Ishikawa (cell line): ENCODE measurements at regions not wholly inside any gene's neighbourhood (a gene's known extent, or its start where the extent isn't known, plus 50 kb on each side); places are given as distances from the start of the nearest gene placed in this dataset.

Source experiments
- CEBPB ChIP-seq: IDR thresholded peaks from 2 replicates; pipeline ENCODE4 v1.6.1; 2012
- CREB1 ChIP-seq: IDR thresholded peaks from 2 replicates; pipeline ENCODE4 v1.6.1; 2012; ENCODE audit warnings: low read depth
- EGR1 ChIP-seq: IDR thresholded peaks from 2 replicates; pipeline ENCODE4 v1.6.1; 2012
- EP300 ChIP-seq: IDR thresholded peaks from 2 replicates; pipeline ENCODE4 v1.6.1; 2012; ENCODE audit warnings: borderline replicate concordance
- FOXM1 ChIP-seq: IDR thresholded peaks from 2 replicates; pipeline ENCODE4 v1.6.1; 2012; ENCODE audit warnings: low read depth, borderline replicate concordance
- NFIC ChIP-seq: IDR thresholded peaks from 2 replicates; pipeline ENCODE4 v1.6.1; 2012
- RAD21 ChIP-seq: IDR thresholded peaks from 2 replicates; pipeline ENCODE4 v1.6.1; 2012; ENCODE audit warnings: low read depth
- TAF1 ChIP-seq: IDR thresholded peaks from 2 replicates; pipeline ENCODE4 v1.6.1; 2012; ENCODE audit warnings: low read depth, mild to moderate bottlenecking
- TCF12 ChIP-seq: IDR thresholded peaks from 2 replicates; pipeline ENCODE4 v1.6.1; 2012; ENCODE audit warnings: low read depth
- TEAD4 ChIP-seq: IDR thresholded peaks from 2 replicates; pipeline ENCODE4 v1.6.1; 2012
- USF1 ChIP-seq: IDR thresholded peaks from 2 replicates; pipeline ENCODE4 v1.6.1; 2012
- YY1 ChIP-seq: IDR thresholded peaks from 2 replicates; pipeline ENCODE4 v1.6.1; 2012; ENCODE audit warnings: low read depth
- ZBTB7A ChIP-seq: IDR thresholded peaks from 2 replicates; pipeline ENCODE4 v1.6.1; 2012; ENCODE audit warnings: low read depth
- TF ChIP-seq, protein P1 (sequence below): IDR thresholded peaks from 2 replicates; pipeline ENCODE4 v1.6.1; 2012
- TF ChIP-seq, protein P2 (sequence below): IDR thresholded peaks from 2 replicates; pipeline ENCODE4 v1.6.1; 2012; ENCODE audit warnings: low read depth, mild to moderate bottlenecking

GRCh38 chr20:18929800-18930199, 116.2 kb downstream of the SCP2D1 start:
- TF ChIP-seq CREB1 (no peak), EGR1 (no peak), YY1 (no peak)

- TF ChIP-seq CREB1 (no peak), USF1 (no peak), CEBPB (no peak), EP300 (no peak), TEAD4 (no peak), TCF12 (no peak), YY1 (no peak), EGR1 (no peak), ZBTB7A (no peak), FOXM1 (no peak), NFIC (no peak), TAF1 (no peak), RAD21 (no peak)
- TF ChIP-seq, protein P1, sequence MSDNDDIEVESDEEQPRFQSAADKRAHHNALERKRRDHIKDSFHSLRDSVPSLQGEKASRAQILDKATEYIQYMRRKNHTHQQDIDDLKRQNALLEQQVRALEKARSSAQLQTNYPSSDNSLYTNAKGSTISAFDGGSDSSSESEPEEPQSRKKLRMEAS, result no peak
- TF ChIP-seq, protein P2, sequence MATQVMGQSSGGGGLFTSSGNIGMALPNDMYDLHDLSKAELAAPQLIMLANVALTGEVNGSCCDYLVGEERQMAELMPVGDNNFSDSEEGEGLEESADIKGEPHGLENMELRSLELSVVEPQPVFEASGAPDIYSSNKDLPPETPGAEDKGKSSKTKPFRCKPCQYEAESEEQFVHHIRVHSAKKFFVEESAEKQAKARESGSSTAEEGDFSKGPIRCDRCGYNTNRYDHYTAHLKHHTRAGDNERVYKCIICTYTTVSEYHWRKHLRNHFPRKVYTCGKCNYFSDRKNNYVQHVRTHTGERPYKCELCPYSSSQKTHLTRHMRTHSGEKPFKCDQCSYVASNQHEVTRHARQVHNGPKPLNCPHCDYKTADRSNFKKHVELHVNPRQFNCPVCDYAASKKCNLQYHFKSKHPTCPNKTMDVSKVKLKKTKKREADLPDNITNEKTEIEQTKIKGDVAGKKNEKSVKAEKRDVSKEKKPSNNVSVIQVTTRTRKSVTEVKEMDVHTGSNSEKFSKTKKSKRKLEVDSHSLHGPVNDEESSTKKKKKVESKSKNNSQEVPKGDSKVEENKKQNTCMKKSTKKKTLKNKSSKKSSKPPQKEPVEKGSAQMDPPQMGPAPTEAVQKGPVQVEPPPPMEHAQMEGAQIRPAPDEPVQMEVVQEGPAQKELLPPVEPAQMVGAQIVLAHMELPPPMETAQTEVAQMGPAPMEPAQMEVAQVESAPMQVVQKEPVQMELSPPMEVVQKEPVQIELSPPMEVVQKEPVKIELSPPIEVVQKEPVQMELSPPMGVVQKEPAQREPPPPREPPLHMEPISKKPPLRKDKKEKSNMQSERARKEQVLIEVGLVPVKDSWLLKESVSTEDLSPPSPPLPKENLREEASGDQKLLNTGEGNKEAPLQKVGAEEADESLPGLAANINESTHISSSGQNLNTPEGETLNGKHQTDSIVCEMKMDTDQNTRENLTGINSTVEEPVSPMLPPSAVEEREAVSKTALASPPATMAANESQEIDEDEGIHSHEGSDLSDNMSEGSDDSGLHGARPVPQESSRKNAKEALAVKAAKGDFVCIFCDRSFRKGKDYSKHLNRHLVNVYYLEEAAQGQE, result no peak
Observed at GRCh38 chr20:18943542-18943941, 130.0 kb downstream of the SCP2D1 start.

DNA sequence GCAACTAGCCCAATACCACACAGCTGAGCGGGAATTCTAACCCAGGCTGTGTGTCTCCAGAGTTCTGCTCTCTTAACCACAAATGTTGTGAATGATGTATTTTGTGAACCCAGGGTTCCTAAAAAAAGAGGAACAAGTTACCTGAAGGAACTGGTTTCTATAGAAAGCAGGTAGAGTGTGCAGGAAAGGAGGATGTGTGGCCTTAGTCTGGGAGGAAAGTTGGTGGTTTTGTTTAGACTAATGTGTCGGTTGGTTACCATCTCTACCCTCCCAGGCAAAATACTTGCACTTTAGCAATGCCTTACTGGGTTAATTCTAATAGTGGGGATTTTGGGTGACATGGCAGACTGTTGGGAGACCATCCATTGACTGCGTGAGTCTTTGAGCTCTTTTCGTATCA, 143.3 kb downstream of the SCP2D1 start:
- no peak for TF ChIP-seq CREB1
- no peak for TF ChIP-seq YY1
- no peak for TF ChIP-seq TCF12
- TF ChIP-seq, protein P2, result no peak
- TF ChIP-seq EGR1, result no peak
- no peak for TF ChIP-seq EP300

- TF ChIP-seq, protein P2, result no peak
- no peak for TF ChIP-seq TEAD4
- TF ChIP-seq RAD21, result no peak
- TF ChIP-seq CREB1, result no peak
- no peak for TF ChIP-seq FOXM1
Observed at GRCh38 chr20:18957328-18957727, 143.7 kb downstream of the SCP2D1 start.

DNA sequence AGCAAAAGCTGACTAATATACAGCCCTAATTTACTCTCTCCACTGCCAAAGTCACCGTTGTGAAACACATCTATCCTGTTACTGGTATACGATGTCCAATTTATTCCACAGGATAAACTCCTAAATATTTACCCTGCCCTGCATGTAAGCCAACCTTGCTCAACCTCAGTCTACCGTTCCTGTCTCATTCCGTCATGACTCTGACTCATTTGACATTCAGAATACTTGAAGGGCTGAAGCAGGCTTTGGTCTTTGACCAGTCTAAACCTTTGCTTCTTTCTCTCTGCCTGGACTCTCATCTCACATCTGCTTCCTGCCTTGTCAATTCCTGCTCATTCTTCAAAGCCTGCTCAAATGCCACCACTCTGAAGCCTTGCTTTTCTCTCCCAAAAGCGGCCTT, 157.5 kb downstream of the SCP2D1 start:
- TF ChIP-seq TAF1 (no peak), EGR1 (no peak), RAD21 (no peak)

DNA sequence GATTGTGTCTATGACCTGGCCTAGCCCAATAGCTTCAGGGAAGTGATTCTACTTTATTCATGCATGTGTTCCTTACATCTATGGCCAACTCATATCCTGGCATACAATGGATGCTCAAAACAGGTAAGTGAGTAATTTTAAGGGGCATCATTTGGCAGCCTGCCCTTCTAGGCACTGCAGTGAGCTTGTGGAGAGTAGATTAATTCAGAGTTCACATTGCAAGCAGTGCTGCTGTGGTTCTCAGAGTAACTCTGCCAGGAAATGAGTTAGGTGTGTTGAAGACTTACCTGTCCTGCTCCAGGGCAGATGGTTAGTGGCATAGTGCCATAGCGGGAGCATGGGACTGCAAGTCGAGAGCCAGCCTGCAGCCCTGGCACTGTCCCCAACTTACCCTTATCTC, 158.0 kb downstream of the SCP2D1 start:
- TF ChIP-seq NFIC, result no peak
- no peak for TF ChIP-seq ZBTB7A
- TF ChIP-seq YY1, result no peak

DNA sequence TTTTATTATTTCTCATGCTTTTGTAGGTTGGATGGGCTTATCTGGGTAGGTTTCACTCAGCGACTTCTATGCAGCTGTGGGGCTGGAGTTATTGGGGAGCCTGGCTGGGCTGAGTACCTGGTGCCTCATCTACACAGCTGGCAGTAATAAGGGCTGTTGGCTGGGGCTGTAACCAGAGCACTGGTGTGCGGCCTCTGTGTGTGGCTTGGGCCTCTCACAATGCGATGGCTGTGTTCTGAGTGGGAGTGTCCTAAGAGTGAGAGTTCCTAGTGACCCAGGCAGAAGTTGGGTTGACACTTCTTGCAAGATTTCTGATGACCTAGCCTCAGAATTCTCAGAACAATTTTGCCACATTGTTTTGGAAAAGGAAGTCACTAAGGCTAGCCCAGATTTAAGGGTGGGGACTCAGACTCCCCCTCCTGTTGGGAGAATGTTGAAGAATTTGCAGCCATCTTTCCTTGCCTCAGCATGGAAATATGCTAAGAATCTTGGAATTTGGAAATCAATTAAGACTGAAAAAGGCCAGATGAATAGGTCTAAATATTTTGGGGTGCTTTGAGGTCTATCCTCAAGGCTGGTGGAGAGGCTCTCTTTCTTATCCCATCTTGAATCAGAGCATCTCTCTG, 158.8 kb downstream of the SCP2D1 start:
- TF ChIP-seq NFIC, result no peak
- TF ChIP-seq CREB1, result no peak
- no peak for TF ChIP-seq EP300
- no peak for TF ChIP-seq YY1
- TF ChIP-seq USF1, result no peak
- no peak for TF ChIP-seq TCF12
- TF ChIP-seq TEAD4, result no peak
- TF ChIP-seq, protein P2, result no peak
- TF ChIP-seq, protein P1, result no peak
- TF ChIP-seq ZBTB7A, result no peak
- no peak for TF ChIP-seq TAF1
- TF ChIP-seq FOXM1, result no peak
